ENCODE measurements at regions not wholly inside any gene's neighbourhood (a gene's known extent, or its start where the extent isn't known, plus 50 kb on each side); places are given as distances from the start of the nearest gene placed in this dataset.

- no peak for TF ChIP-seq NRF1 (IDR thresholded peaks at IDR 0.05; ENCODE audit: low read depth, low read length)
- TF ChIP-seq SP1 (IDR thresholded peaks at IDR 0.05; ENCODE audit: low read depth, low read length), result no peak
- TF ChIP-seq GABPA (IDR thresholded peaks at IDR 0.05; ENCODE audit: borderline replicate concordance, insufficient read depth, low read length), result no peak
Observed at GRCh38 chr9:81473708-81474107, 215.6 kb downstream of the TLE1 start (continued).
